HG02798 (cell line): ENCODE measurements at regions not wholly inside any gene's neighbourhood (a gene's known extent, or its start where the extent isn't known, plus 50 kb on each side); places are given as distances from the start of the nearest gene placed in this dataset.

Source experiments
- ATAC-seq: cut with Tn5 transposase; IDR thresholded peaks from one replicate; pipeline ENCODE4 v1.9.1; 2021; ENCODE audit warnings: mild to moderate bottlenecking; ENCODE audit not compliant: unreplicated experiment, poor library complexity

DNA sequence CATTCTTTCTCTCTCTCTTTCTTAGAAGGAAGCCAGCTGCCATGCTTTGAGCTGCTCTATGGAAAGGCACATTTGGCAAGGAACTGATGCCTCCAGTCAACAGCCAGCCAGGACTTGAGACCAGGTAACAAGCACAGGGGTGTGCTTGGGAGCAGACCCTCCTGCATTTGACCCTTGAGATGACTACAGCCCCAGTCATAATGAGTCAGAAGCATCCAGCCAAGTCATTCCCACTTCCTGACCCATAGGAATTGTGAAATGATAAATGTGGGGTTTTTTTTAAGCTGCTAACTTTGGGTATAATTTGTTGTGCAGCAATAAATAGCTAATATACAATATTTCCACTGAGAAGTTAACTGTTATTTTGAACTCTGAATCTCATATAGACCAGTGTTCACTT lies 446.9 kb downstream of the GRXCR1 start:
- no peak for ATAC-seq

DNA sequence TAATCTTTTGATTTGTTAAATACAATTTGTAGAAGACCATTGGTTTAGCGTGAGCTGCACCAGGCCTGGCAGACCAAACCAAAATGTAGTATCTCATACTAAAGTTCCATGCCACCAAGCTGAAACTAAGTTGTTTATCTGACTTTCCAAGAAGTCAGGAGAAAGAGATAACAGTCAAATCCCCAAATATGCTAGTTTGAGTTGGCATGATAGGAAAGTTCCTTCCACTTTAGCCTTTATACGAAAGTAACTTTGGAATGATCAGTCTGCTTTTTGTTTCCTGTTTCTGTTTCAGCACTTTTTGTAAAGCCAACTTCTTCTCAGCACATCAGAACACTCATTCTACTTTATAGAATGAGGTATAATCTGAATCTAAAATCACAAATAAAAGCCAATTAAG lies 449.2 kb downstream of the GRXCR1 start:
- ATAC-seq: no peak

DNA sequence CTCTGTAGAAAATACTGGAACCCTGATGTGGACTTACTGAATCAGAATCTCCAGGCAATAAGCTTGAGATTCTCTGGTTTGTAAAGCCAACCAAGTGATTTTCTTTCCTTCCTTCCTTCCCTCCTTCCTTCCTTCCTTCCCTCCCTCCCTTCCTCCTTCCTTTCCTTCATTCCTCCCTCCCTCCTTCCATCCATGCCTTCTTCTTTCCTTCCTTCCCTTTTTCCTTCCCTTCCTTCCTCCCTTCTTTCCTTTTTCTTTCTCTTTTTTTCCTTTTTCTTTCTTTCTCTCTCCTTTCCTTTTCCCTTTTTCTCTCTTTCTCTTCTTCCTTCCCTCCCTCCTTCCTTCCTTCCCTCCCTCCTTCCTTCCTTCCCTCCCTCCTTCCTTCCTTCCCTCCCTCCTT lies 450.8 kb downstream of the GRXCR1 start:
- no peak for ATAC-seq

DNA sequence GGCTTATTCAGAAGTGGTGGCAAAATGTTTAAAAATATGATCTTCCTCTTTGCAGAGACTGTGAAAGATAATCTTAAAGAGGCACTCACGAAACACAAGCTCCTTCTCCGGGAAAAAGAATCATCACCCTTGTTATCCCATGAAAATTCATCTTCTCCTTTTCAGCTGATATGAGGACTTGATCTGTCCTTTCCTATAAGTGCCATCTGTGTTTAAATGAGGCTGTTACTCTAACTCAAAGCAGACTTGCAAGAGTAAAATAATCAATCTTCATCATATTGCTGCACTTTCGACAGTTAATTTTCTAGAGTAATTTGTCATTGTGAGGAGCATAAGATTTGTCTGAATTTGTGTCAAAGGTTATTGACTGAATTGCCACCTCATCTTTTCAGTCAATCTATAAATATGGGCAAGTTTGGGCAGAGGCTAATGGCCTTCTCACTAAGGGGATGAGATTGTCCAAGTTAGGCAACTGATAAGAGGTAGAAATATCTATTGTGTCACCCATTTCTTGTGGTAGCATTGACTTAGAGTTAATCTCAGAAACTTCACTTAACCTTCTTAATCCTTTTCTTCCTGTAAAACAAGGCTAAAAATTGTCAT lies 452.9 kb downstream of the GRXCR1 start:
- no peak for ATAC-seq

DNA sequence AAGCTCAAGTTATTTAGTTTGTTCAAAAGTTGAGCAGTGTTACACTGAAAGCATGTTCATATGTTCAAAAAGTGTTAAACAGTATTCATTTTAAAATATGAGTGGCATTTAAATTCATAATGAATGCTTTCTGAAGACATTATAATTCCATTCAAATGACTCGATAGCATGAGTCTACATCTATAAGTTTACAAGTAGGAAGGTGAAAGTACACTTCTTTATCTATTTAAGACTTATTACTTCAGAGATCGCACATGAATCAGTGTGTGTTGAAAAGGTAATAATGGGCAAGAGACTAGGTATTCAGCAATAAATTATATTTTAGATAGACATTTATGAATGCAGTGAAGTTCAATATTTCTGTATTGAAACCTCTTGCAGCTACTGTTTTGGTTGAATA lies 456.1 kb downstream of the GRXCR1 start:
- ATAC-seq: no peak

DNA sequence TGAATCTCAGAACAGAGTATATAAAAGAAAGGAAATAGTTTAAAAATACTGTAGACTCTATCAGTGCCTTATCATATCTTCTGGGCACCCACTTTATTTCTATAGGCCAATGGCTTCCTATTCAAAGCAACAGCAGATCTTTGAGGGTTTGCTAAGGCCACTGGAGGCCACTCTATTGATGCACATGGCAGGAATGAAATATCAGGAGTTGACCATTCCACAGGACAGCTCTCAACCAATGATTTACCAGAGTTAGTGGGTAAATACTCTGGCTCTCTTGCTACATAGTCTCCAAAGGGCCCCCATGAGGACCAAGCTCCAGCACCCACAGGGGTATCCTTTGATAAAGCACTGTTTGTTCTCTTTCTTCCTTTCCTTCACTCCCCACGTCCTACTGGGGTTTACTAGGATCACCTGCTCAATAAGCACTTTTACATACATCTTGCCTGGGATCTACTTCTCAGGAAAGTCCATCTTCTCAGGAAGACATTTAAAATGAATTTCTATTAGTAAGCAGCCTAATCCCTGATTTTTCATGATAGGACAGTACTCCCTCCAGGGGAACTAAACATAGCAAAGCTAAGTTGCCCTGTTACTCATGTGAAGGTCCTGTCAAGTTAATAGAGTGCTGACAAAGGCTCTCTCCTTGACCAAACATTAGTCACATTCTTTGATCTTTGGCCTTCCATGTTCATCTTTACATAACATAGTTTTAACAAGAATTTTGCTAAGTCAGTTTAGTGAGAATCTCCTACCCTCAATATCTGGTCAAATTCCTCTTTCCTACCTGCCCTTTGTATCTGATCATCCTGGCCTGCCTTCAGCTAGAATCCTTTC lies 459.7 kb downstream of the GRXCR1 start:
- ATAC-seq: no peak

DNA sequence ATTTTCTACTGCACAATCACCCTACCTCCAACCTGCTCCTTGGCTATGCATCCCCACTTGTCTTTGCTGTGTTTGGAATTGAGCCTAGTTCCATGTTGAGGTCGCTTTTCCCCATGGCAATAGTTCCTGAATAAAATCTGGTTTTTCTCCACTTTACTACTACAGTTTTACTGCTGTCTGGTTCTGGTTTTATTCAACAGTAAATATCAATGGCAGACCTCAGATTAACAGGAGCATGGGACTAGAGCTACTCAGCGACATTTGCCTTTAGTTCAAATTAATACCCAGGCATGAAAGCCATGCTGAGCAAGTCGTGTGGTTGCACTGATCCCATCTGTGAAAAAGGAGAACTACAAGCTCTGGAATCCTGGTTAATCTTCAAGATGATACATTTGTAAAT lies 460.3 kb downstream of the GRXCR1 start:
- ATAC-seq: no peak

DNA sequence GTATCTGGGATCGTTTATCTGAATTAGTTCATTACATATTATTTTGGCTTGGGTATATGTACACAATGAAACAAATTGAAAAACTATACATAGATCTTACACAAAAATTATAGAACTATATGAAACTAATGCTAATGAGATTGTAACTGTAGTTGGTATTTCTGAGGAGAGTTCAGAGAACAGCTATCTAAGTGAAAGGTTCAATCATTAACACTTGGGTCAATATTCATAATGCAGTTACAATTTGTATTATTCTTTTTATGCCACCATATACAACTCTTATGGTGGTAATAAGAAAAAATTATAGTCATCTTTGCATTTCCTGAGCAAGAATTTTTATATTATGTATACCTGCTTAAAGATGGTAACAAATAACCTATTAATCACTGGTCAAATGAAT lies 461.0 kb downstream of the GRXCR1 start:
- no peak for ATAC-seq

DNA sequence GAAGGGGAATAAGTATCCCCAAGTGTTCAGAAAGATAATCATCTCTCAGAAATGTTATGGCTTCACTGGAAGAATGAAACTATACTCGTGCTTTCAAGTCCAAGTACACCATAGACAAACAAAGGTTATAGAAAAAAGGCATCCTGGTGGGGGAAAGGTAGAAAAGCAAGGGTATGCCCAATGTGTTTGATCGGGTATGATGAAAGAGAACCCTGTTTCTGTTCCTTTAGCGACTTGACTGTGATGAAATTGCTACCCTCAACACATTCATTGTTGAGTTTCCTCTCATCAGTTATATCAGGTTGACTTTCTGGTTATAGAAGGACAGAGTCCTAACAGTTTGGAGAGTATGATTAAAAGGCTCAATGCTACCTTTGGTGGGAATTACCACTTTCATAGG lies 464.3 kb downstream of the GRXCR1 start:
- ATAC-seq: no peak

DNA sequence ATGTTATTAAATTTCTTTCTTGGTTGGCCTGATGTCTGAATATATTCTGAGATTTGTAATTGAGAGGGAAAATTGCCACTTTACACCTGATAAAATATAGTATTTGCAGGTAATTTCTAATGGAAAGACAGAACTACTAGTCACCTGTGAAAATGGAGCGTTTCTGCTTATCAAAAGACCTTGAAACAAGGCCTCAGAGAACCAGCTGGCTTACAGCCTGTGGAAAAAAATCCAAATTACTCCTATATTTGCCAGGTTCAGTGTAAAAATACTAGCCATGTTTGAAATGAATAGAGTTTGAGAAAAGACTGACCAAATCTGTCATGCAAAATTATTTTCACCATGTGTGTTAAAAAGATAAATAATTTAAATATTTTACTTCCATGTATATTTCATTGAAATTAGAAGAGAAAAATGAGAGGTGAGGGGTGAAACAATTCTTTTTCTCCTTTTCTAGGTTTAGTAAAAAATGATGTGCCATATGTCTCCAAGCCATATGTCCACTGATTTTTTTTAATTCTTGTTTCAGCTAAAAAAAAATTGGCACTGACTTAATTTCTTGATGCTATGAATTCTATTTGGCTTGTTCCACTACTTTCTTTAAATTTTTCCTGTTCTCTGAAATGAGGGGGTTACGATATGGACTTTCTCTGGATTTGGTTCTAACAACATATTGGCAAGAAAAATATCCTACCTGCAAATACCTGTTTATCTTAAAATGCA lies 464.9 kb downstream of the GRXCR1 start:
- no peak for ATAC-seq

DNA sequence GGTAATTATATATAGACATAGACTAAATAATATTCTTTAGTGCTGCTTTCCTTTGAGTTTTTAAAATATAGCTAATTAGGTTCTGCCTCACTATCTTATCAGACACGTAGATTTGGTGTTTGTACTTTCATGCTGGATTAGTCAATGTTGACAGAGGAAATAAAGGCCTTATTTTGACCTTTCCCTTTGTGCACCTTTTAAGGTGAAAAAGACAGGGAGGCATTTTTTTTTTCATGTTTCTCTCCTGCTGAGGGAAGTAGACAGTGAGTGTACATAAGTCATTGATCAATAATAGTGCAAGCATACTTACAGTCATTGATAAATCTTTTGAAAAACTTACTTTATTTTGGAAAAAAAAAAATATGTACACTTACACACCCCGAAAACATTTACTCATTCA lies 467.8 kb downstream of the GRXCR1 start:
- ATAC-seq: no peak

DNA sequence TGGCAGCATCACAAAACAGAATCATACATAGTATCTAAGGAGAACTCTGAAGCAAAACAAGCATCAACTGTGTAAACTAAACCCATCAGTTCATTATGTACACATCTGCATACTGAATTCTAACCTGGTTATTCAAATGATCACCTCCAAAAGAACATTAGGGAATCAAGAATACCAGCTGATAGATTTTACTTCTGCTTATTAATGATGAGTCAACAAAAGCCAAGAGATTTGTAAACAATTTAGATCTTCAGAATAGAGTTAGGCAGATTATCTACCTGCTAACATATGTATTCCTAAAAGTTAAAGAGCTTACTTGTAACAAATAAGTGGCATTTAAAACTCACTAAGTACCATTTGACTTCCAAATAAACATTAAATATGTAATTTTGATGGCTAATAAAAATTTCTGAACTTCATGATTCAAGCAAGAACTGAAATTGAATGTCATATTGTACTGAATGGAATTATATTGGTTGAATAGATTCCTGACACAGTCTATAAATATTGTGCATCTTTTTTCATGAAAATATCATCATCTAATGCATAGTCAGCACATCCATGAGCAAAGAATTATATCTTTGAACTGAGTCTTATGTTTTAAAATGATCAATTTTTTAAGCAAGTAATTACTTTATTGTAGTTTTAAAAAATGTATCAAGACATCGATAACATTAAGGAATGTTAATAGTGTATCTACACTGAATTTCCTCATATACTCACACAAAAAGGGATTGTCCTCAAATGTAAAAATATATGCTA lies 470.5 kb downstream of the GRXCR1 start:
- ATAC-seq: no peak

DNA sequence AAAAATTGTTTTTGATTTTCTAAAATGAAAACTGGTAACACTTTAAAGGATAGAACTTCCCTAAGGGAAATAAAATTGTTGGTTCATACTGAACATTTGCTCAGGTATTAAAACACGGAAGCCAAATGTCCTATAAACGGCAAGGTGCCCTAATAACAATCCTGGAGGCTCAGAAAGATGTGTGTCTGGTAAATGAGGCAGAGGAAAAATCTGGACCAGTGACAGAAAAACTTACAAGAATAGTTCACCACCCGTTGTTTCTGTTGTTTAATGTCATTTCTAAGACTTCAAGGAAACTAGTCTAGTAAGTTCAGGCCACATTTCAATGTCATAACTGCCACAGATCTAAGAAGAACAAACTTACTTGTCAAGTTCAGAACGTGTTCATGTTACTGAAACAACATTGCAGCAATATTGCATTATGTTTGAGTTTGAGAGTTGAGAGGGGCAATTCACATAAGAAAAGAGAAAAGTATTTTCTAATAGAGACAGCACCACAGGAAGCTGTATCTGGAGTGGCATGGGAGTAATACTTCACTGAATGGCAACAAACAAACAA lies 476.6 kb downstream of the GRXCR1 start:
- no peak for ATAC-seq

DNA sequence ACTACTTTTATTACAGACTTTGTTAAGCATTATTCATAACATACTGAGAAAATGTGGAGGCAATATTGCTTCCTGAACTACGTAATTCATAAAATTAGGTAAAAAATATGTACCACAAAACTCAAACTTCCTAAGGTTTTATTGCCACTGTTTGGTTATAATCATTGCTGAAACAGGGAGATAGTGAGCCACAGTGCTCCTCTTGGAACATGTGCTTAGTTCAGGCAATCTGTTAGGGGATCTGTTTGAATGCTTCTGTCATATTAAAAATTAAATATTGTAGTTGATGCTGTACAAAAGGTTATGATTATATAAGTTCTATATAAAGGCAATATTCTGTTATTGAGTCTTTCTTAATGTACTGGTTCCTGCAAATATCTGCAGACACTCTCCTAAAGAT lies 480.7 kb downstream of the GRXCR1 start:
- no peak for ATAC-seq

DNA sequence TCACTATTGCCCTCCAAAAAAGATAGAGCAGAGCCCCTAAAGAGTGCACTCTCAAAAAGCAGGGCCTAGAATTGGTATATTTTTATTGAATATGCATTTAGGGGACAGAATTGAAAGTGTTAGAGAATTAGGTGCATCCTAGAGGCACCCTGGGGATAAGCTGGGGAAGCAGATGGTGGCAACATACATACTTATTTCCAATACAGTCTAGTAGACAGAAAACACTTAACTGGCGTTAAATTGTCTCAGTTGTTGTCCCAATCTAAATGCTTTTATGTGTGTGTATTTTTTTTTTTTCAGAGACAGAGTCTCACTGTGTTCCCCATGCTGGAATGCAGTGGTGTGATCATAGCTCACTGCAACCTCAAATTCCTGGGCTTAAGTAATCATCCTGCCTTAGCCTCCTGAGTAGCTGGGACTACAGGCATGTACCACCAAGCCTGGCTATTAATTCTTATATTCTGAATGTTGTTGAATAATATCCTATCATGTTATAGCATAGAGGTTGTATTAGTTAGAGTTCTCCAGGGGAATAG lies 481.8 kb downstream of the GRXCR1 start:
- no peak for ATAC-seq

DNA sequence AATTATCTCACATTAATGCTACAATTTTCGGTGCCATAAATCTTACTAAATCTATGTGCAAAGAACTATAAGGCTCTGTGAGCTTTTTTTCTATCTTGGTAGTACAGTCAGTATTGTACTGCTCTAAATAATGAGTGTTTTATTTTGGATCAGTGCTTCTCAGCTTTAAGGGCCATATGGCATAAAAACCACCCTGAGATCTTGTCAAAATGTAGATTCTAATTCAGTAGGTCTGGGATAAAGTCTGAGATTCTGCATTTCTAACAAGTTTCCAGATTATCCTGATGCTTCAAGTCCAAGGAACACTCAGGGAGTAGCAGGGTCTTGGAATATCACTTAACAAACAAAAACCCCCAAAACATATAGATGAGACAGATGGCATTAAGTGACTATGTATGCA lies 486.5 kb downstream of the GRXCR1 start:
- no peak for ATAC-seq

DNA sequence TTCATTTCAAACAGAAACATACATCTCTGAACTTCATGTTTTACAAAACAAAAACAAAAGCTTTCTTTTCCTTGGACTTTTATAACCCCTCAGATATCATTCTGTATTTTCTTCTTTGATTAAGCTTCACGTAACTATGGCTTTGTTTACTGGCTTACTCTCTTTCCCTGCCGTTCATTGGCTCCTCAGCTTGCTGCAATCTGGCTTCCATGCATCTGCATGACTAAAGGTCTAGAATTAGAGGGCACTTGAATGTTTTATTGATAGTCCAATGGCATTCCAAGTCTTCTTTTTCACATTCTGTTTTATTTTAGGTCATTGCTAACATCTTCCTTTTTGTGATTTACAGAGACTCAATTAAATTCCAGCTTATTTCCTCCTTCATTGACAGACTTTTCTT lies 487.6 kb downstream of the GRXCR1 start:
- ATAC-seq: no peak

DNA sequence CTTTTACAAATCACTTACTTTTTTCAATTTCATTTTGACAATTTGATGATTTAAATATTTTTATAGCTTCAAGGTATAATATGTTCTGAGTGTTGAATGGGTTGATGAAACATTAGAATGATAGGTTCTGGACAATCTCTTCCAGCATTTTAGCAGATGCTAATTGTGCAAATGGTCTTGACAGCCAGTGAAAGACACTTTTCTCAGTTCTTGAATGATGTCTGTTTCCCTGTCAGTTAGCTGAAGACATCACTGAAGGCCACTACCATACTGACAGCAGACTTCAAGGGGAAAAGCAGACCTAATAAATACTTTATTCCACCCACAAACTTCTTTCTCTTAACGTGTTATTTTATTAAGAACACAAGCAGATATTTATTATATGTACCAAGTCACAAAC lies 498.6 kb downstream of the GRXCR1 start:
- ATAC-seq: no peak

DNA sequence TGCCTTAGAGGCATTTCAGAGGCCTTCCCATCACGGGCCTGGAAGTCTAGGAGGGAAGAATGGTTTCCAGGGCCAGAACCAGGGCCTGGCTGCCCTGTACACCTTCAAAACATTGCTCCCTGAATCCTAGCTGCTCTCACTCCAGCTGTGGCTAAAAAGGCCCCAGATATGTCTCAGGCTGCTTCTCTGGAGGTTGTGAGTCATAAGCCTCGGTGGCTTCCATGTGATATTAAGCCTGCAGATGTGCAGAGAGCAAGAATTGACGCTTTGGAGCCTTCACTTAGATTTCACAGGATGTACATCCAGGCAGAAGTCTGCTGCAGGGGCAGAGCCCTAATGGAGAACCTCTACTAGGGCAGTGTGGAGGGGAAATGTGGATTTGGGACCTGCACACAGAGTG lies 502.5 kb downstream of the GRXCR1 start:
- ATAC-seq: no peak

DNA sequence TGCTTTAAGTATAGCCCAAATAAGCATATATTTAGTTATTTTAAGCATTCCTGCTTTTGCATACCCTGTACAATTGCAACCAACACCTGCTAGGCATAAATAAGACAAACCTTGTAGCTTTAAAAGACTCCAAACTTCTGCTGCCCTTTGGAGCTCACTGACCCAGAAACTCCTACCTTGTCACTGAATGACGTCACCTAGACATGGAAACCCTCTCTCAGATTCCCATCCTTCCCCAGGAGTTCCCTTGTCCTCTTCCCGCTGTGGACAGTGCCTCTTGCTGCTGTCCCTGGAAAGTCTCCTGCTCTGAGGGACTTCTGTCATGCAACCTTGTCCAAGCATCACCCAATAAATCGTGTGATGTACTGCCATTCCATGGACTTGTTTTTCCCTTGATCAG lies 507.2 kb downstream of the GRXCR1 start:
- no peak for ATAC-seq
